ENCODE measurements at regions not wholly inside any gene's neighbourhood (a gene's known extent, or its start where the extent isn't known, plus 50 kb on each side); places are given as distances from the start of the nearest gene placed in this dataset.

- TF ChIP-seq ZNF280B (CRISPR knock-in tag; IDR thresholded peaks at IDR 0.05) = no peak
- TF ChIP-seq E4F1 (CRISPR knock-in tag; IDR thresholded peaks at IDR 0.05; ENCODE audit: borderline replicate concordance) = no peak
- no peak for TF ChIP-seq PTRF (tag; IDR thresholded peaks at IDR 0.05)
Observed at GRCh38 chr12:61514016-61514415, 746.2 kb upstream of the USP15 start (continued).

GRCh38 chr12:61521258-61521657 is 738.9 kb upstream of the USP15 start:
- H3K4me1 ChIP-seq (replicated peaks in 1 of 2; ENCODE audit: control insufficient read depth in 2 of 2, insufficient read depth in 2 of 2, low read length in 2 of 2) = no peaks in the 10 kb centered on the region
- H3K9me3 ChIP-seq (replicated peaks; ENCODE audit: control insufficient read depth, insufficient read depth, low read depth, low read length) = no peaks in the 10 kb centered on the region
- no peaks in the 10 kb centered on the region for H3K79me2 ChIP-seq (ENCODE audit: control insufficient read depth, insufficient read depth, low read length)
- no peaks in the 10 kb centered on the region for H3K9me1 ChIP-seq (ENCODE audit: control insufficient read depth, insufficient read depth, low read length)
- CTCF ChIA-PET (ENCODE audit: low intra/inter-chr PET ratio) = no interaction called here
- no peak overlapping the region for H3K4me3 ChIP-seq
- no peak overlapping the region for H3K27ac ChIP-seq (ENCODE audit: extremely low read depth, low read depth, low read length)
- no peaks in the 10 kb centered on the region for H3K36me3 ChIP-seq (ENCODE audit: control insufficient read depth, insufficient read depth, low read length)
- H4K20me1 ChIP-seq (replicated peaks; ENCODE audit: control insufficient read depth, insufficient read depth, low read length) = no peaks in the 10 kb centered on the region
- 0% methylated on average over 1 of the region's 1 CpG for WGBS (ENCODE audit: insufficient coverage, low coverage, missing lambda C conversion rate)
- POLR2A ChIA-PET = no interaction called here
- intact Hi-C loops (cut with micrococcal nuclease) = no loop called here
- no peak overlapping the region for H2AFZ ChIP-seq (ENCODE audit: low read depth, low read length)
- DNase-seq (ENCODE audit: extremely low read depth in 1 of 4, low spot score in 3 of 4) (no peak), FAIRE-seq (no peak), ATAC-seq (no peak)
- in situ Hi-C loops (cut with MboI) = no loop called here
- H3K9ac ChIP-seq (ENCODE audit: insufficient read depth in 1 of 2, low read depth in 2 of 2, low read length in 2 of 2) = no peak overlapping the region
- H3K4me2 ChIP-seq (ENCODE audit: insufficient read depth, low read length) = no peak overlapping the region
- BruUV-seq (replicated peaks) = no TSS peak
- no peaks in the 10 kb centered on the region for H3K27me3 ChIP-seq (ENCODE audit: control insufficient read depth in 2 of 2, insufficient read depth in 2 of 2, low read length in 2 of 2)
- TF ChIP-seq KHSRP (IDR thresholded peaks at IDR 0.05) (no peak), CHD1 (IDR thresholded peaks at IDR 0.05; ENCODE audit: low read length) (no peak), HNRNPUL1 (IDR thresholded peaks at IDR 0.05; ENCODE audit: low read length) (no peak), THAP12 (CRISPR knock-in tag; IDR thresholded peaks at IDR 0.05) (no peak), BHLHE40 (IDR thresholded peaks at IDR 0.05; ENCODE audit: low read length) (no peak), LEF1 (IDR thresholded peaks at IDR 0.05) (no peak), ZNF740 (CRISPR knock-in tag; IDR thresholded peaks at IDR 0.05) (no peak), ZNF740 (tag; IDR thresholded peaks at IDR 0.05) (no peak), CBX1 (IDR thresholded peaks at IDR 0.05; ENCODE audit: low read depth) (no peak), MLX (CRISPR knock-in tag; conservative IDR thresholded peaks at IDR 0.05) (no peak), KLF13 (tag; IDR thresholded peaks at IDR 0.05; ENCODE audit: borderline replicate concordance, low read depth) (no peak)

All from K562 (cell line).